Occipital lobe (tissue), 1 donor: ENCODE measurements at regions not wholly inside any gene's neighbourhood (a gene's known extent, or its start where the extent isn't known, plus 50 kb on each side); places are given as distances from the start of the nearest gene placed in this dataset.
"Not testable (repeated sequence)": the region's sequence is repeated elsewhere in the genome, so short reads cannot be mapped to it uniquely, and the experiment has no call there.

Experiments
- DNase-seq: peaks from one replicate; lab custom pipeline; 2025; lab: John Stamatoyannopoulos, UW

DNA sequence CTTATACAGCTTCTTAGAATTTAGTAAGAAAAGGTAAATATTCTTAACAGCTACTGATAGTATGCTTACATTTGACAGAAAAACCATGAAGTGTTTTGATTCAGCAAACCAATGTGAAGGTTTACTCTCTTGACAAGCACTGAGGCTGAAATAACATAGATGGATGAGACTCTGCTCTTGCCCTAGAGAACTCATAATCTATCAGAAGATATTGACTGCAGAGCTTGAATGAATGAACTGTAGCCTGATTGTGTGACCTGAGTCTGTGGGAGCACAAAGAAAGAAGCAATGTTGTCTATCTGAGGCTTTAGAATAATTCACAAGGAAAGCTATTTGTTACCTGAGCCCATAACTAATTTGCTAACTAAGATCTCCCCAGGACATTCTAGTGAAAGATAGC is 1235.3 kb downstream of the OLFM4 start:
- no peak for DNase-seq

DNA sequence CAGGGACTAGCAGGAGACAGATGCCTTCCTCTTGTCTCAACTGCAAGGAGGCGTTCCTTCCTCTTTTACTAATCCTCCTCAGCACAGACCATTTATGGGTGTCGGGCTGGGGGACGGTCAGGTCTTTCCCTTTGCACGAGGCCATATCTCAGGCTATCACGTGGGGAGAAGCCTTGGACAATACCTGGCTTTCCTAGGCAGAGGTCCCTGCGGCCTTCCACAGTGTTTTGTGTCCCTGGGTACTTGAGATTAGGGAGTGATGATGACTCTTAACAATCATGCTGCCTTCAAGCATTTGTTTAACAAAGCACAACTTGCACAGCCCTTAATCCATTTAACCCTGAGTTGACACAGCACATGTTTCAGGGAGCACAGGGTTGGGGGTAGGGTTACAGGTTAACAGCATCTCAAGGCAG is 1238.6 kb downstream of the OLFM4 start:
- DNase-seq, result not testable (repeated sequence)

DNA sequence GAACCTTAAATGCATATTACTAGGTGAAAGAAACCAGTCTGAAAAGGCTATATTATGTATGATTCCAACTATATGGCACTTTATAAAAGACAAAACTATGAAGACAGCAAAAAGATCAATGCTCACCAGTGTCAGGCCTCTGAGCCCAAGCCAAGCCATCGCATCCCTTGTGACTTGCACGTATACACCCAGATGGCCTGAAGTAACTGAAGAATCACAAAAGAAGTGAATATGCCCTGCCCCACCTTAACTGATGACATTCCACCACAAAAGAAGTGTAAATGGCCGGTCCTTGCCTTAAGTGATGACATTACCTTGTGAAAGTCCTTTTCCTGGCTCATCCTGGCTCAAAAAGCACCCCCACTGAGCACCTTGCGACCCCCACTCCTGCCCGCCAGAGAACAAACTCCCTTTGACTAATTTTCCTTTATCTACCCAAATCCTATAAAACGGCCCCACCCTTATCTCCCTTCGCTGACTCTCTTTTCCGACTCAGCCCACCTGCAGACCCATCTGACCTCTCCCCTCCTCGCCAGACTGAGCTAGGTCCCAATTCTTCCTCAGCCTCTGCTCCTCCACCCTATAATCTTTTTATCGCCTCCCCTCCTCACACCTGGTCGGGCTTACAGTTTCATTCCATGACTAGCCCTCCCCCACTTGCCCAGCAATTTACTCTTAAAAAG is 1239.5 kb downstream of the OLFM4 start:
- not testable (repeated sequence) for DNase-seq

DNA sequence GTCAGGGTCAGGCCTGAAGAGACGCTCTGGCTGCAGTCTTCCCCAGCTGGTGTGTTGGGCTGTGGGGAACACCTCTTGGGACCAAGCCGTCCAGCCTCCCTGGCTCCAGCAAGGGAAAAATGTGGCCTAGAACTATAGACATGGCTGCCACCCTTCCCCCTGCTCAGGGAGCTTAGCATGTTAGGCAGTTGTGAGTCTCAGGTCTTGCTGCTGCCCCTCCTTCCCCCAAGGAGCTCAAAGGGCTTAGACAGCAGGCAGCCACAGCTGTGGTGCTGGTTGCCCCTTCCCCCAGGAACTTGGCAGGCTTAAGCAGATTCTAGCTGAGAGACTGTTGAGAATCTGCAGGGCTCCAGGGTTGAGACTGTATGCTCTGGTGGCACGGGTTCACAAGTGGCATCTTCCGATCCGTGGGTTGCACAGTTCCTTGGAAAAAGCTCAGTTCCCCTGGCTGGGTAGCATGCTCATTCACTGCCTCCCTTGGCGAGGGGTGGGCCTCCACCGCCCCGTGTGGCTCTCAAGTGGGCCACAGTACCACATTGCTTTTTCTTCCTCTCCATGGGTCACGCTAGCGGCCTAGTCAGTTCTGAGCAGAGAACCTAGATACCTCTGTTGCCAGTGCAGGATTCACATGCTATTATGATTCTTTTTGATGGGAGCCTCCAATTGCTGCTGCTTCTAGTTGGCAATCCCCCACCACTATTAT is 1258.6 kb downstream of the OLFM4 start:
- no peak for DNase-seq

DNA sequence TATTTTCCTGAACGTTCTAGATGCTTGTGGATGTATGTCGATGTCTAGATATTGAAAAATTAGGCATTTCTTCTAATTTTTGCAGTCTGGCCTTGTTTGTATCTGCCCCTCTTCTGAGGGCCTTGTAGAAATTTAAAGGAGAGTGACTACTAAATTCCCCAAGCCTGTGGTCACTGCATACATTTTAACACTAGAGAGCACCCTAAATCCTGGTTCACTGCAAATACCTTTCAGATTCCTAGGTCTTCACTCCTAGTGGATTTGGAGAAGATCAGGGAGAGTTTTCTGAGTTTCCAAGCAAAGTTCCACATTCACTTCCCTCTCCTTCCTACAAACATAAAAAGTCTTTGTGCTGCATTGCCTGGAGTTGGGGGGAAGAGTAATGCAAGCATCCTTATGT is 1272.5 kb downstream of the OLFM4 start:
- no peak for DNase-seq

DNA sequence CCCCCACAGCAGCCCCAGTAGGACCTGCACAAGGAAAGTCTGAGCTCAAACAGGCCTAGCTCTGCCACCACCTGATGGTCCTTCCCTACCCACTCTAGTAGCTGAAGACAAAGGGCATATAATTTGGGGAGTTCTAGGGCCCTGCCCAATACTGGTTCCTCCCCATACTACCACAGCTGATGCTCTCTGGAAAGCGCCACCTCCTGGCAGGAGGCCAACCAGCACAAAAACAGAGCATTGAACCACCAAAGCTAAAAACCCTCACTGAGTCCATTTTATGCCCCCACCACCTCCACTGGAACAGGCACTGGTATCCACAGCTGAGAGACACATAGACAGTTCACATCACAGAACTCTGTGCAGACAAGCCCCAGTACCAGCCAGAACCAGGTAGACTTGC is 1276.8 kb downstream of the OLFM4 start:
- DNase-seq, result no peak

DNA sequence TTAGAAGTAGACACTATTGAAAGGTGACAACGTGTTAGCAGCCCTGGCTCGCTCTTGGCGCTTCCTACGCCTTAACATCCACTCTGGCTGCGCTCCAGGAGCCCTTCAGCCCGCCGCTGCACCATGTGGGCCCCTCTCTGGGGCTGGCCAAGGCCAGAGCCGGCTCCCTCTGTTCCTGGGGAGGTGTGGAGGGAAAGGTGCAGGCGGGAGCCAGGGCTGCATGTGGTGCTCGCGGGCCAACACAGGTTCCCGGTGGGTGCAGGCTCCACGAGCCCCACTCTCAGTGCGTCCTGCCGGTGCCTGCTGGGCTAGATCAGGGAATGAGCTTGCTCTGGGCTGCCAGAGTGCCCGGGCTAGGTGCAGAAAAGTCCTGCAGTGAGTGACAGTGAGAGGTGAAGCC is 1284.3 kb downstream of the OLFM4 start:
- no peak for DNase-seq

DNA sequence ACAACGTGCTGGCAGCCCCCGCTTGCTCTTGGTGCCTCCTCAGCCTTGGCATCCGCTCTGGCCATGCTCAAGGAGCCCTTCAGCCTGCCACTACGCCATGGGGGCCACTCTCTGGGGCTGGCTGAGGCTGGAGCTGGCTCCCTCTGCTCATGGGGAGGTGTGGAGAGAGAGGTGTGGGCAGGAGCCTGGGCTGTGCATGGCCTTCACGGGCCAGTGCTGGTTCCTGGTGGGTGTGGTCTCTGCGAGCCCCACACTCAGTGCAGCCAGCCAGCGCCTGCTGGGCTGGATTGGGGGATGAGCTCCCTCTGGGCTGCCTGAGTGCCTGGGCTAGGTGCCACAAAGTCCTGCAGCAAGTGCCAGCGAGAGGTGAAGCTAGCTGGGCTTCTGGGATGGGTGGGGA is 1289.1 kb downstream of the OLFM4 start:
- no peak for DNase-seq

DNA sequence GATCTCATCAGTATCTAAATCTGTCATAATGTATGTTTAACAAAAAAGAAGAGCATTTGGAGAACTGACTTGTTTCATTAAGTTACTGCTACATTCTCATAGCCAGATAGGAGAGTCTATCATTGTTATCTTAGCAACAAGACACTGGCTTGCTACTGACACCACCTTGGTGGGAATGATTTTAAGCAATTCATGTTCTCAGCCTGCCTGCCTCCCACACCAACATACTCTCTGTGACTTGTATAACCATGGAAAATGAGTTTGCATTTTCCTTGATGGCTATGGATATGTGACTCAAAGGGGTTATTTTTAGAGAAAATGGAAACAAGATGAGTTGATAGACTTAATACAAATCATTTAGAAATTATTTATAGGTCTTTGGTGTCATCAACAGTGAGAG is 1308.9 kb downstream of the OLFM4 start:
- DNase-seq, result no peak

DNA sequence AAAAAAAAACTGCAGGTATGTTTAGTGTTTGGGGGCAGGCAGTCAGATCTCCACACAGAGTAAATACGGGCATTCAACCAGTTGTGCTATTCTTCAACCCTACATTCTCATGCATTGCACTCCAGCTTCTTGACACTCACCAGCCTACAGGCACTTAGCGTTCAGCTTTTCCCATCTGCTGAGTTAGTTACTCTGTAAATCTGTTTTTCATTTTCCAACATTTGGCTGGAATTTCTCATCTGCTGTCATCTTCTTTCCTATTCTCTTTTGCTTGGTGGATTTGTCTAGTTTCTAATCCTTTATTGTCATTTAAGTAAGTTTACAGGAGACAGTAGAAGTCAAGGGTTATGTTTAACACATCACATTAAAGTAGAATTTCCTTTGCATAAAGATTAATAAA is 1318.9 kb downstream of the OLFM4 start:
- DNase-seq, result no peak

DNA sequence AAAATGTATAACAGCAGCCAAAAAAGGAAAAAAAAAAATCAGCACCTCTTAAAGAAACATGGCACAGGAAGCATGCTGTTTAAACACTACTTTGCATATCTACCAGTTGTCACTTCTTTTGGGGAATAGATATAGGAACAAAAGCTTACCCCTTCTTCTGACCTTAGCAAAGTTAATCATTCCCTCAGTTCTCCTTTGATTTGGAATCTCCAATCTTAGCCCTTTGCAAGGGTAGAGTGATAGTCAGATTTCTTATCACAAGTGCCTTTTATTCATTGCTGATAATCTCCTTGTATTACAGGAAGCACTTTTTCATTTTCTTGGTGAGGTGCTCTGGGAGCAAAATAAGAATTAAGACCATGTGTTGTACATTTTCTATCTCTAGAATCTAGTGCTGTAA is 1327.6 kb downstream of the OLFM4 start:
- DNase-seq, result no peak

DNA sequence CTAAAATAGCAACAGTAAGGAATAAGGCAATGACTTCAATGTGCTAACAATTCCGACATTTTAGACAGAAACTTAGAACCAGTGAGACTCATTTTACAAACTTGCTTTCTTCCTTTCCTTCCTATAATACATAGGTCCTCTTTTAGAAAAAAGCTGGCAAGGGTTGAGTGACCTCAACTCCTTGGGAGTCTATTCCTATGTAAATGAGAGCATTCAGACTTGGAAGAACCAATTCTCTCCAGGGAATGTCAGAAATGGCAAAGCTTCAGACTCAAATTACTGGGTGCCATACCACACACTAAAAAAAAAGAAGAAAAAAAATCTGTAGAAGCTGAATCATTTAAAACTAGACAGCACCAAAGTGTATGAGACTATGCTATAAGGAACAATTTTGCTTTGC is 1328.2 kb downstream of the OLFM4 start:
- DNase-seq, result no peak

DNA sequence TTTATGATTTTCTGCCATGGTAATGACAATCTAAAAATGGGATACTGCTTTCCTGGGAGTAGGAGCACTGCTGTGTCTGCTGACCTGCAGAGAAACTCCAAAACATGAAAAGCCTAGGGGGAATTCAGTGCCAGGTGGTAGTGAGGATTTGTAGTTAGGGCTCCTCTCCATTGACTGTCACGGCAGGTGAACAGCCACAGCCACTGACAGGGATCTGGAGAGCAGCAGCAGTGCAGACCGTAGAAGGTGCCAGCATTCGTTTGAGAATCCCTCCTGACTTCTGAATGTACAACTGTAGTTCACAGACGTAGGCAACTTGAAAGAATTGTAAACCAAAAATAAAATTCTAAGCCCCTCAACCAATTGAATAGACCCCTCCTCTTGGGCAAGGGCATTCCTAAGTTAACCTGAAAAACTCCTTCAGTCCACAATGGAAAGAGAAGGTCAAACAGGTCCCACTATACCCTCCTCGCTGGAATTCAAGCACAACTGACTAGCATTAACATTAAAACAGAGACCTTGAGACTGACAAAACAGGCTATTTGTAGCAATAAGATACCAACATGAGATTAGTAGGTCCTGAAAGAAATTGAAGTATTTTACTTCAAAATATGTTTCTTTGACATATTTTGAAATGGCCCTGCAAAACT is 1328.8 kb downstream of the OLFM4 start:
- DNase-seq, result no peak

DNA sequence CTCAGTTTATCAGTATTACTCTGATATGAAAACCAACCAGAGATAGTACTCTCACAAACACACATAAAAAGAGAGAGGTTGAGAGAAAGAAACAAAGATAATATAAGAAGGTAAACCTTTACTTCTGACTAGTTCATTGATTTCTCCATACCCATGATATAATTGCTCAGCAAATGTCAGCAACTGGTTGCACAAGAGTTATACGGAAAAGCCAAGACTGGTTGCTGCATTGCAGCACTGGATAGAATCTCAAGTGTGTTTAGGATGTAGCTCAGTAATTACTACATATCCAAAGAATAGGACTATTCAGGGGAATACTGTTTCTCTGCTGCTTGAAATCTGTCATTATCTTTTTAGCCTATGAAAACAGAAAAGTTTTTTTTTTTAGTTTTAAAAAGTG is 1332.8 kb downstream of the OLFM4 start:
- no peak for DNase-seq

DNA sequence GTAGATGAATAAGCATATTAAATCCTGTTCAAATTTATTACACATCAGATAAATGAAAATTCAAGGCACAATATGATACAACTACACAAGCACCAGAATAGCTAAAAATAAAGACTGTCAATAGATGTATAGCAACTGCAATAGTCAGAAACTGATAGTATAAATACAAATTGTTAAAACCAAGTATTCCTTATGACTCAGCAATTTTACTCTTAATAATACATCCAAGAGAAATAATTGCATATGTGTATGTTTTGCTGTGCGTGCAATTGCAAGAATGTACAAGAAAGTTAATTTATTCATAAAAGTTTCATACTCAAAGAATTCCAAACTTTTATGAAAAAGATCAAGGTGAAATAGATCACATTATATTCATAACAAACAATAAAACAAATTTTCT is 1338.1 kb downstream of the OLFM4 start:
- DNase-seq, result no peak

DNA sequence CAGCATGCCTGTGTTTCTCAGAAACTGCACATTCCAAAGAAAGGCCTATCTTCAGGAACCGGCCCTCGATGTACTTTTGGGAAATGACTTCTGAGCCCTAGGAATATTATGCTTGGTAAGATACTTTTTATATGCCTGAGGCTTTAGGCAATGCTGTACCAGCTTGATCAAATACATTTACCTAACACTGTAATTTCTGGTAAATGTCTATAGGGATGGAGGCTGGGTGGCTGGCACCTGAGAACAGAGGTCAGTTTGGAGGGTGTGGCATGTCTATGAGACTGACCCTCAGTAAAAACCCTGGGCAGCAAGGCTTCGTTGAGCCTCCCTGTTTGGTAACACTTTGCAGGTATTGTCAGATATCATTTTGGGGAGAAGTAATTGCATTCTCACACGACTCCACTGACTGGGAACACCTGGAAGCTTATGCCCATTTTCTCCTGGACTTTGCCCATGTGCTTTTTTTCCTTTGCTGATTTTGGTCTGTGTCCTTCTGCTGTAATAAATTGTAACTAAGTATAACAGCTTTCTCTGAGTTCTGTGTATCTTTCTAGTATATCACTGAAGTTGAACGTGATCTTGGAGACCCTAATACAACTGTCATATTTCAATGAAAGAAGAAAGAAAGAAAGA is 1339.1 kb downstream of the OLFM4 start:
- DNase-seq, result no peak

DNA sequence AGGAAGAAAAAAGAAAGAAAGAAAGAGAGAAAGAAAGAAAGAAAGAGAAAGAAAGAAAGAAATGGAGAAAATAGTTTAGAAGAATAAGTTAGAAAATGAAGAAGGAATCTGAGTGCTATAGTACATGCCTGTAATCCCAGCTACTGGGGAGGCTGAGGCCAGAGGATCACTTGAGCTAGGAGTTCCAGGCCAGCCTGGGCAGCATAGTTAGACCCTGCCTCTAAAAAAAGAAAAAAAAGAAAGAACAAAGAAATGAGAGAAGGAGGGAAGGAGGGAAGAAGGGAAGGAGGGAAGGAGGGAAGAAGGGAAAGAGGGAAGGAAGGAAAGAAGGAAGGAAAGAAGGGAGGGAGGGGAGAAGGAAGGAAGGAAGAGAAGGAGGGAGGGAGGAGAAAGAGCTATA is 1339.8 kb downstream of the OLFM4 start:
- DNase-seq, result no peak

DNA sequence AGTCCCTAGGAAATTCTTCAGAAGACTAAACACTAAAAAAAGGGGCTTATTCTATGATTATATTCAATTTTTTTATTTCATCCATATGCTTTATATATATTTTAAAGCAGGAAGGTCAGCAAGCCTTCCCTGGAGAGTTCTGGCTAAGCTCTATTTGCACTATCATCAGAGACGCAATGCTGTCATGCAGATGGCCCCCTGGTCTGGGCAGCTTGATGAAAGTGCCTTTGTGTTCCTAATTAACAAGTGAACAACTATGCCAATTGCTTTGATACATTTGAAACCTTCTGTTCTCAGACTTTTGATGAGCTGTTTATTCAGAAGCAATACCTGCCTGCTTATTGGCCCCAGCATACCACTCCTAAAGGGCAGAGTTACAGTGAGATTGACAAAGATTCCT is 1344.6 kb downstream of the OLFM4 start:
- no peak for DNase-seq

DNA sequence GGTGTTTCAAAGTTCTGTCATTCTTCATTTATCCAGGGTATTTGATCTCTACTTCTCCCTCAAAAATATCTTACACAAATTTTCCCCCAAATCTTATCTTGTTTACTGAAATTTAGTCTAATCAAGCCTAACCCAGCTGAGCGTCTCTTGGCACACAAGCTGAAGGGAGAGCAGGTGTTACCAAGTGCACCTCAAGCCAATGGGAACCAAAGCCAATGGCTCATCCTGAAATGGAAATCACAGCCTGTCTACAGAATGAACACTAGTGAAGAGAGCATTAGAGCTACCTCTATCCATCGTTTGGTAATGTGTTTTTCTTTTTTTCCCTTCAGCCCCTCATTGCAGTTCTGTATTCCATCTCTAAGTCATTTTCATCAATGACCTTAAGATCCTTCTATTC is 1350.8 kb downstream of the OLFM4 start:
- DNase-seq, result no peak

DNA sequence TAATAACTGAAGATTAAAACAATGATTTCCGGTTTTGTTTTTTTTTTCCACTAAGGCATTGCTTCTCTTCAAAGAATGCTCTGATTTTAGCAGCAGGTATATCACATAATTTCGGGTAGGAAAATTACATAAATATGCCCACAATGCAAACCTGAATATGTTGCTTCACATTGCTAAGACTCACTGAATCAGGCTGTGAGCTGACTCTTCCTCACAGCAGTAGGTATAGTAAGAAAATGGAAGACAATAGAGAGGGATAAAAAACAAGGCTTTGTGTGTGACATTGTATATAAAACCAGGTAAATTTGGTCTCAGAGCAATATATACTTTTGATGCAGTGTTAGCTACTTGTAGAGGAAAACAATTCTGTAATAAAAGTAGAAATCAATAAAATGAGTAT is 1355.0 kb downstream of the OLFM4 start:
- DNase-seq, result no peak

DNA sequence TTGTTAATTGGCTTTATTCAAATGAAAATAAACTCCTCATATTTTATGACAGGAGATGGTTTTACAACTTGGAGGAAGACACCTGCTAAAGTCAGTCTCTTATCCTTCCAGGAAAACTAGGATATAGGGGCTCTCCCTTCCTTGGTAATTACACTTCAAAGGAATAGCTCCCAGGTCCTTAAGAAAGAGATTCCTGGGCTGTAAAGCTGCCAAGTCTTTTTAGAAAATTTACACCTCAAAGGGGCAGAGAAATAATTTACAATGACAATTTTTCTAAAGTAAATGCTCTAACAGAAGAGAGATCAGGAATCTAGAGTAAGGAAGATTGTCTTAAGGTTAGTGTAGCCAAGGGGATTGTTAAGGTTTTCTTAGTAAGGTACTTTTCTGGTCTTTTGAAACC is 1359.0 kb downstream of the OLFM4 start:
- no peak for DNase-seq

DNA sequence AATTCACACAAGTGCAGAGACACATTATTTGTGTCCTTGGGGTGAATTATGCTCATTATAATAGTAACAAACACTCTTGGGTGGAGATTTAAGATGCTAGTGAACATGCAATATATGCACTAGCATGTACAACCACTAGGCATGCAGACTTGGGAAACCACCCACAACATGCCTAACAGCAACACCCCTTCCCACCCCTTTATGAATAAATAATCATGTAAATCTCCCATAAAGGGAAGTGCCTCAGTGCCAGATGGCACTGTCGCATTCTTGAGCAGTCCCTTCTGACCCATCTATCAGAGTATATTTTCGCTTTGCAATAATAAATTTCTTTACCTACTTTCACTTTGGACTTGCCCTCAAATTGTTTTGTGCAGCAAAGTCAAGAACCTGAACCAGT is 1362.2 kb downstream of the OLFM4 start:
- no peak for DNase-seq
